Endothelial cell of umbilical vein (primary cell): ENCODE measurements at regions not wholly inside any gene's neighbourhood (a gene's known extent, or its start where the extent isn't known, plus 50 kb on each side); places are given as distances from the start of the nearest gene placed in this dataset.

Experiments used
- CTCF ChIP-seq, 2 donors: IDR thresholded peaks; 1 replicate in 1 of 2; 2 replicates in 1 of 2; pipeline ENCODE4 v1.5.1; 2011; ENCODE audit warnings: low read length in 2 of 2, mild to moderate bottlenecking in 2 of 2, moderate library complexity in 2 of 2, control low read depth in 1 of 2, inconsistent platforms in 1 of 2, low read depth in 1 of 2; ENCODE audit not compliant: insufficient read depth in 1 of 2; ENCODE audit errors: extremely low read depth in 1 of 2
- EZH2 ChIP-seq: IDR thresholded peaks from 2 replicates; pipeline ENCODE4 v1.6.1; 2012; ENCODE audit warnings: borderline replicate concordance, low read depth, mild to moderate bottlenecking, moderate library complexity, low read length, inconsistent platforms; ENCODE audit not compliant: severe bottlenecking
- FOS ChIP-seq: IDR thresholded peaks from 2 replicates; pipeline ENCODE4 v1.6.1; 2011; ENCODE audit warnings: mild to moderate bottlenecking, low read length, moderate library complexity, borderline replicate concordance; ENCODE audit not compliant: insufficient read depth
- JUN ChIP-seq: IDR thresholded peaks from 2 replicates; pipeline ENCODE4 v1.6.1; 2011; ENCODE audit warnings: borderline replicate concordance, low read depth; ENCODE audit not compliant: insufficient read length, insufficient read depth
- POLR2A ChIP-seq: IDR thresholded peaks from 2 replicates; pipeline ENCODE4 v1.6.1; 2012; ENCODE audit warnings: low read depth, mild to moderate bottlenecking, control low read depth, low read length
- TF ChIP-seq, protein P1 (sequence below): IDR thresholded peaks from 2 replicates; pipeline ENCODE4 v1.6.1; 2011; ENCODE audit not compliant: insufficient read depth, insufficient read length

- TF ChIP-seq CTCF (IDR thresholded peaks at IDR 0.05; ENCODE audit: extremely low read depth in 1 of 2, insufficient read depth in 1 of 2, low read depth in 1 of 2, low read length in 2 of 2) (no peak), FOS (no peak), JUN (no peak), POLR2A (no peak), EZH2 (no peak)
- TF ChIP-seq, protein P1, sequence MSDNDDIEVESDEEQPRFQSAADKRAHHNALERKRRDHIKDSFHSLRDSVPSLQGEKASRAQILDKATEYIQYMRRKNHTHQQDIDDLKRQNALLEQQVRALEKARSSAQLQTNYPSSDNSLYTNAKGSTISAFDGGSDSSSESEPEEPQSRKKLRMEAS, result no peak
Observed at GRCh38 chr3:113088616-113089015, 97.8 kb downstream of the GTPBP8 start.
